ENCODE measurements at regions not wholly inside any gene's neighbourhood (a gene's known extent, or its start where the extent isn't known, plus 50 kb on each side); places are given as distances from the start of the nearest gene placed in this dataset.

DNA sequence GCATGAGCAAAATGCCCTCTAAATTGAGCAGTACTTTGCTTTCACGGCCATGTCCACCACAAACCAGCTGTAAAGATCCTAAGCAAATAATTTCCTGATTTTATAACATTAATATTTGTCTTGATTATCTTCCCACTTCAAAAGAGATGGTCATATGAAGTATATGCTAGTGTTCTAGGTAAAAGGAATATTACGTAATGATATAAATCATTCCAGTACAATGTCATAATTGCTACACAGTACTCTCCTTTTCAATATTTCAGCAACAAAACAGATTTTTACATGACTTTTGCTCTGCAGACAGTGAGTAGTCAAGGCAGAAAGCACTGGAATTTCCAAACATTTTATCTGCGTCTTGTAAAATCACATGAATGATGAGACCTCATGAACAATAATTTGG, 572.8 kb upstream of the FRG1 start:
- H3K27ac Mint-ChIP-seq, result no peak overlapping the region
- no peaks in the 10 kb centered on the region for H3K4me1 Mint-ChIP-seq (ENCODE audit: low read depth)
- H3K27me3 ChIP-seq (ENCODE audit: control insufficient read depth in 1 of 2, insufficient read depth in 2 of 2, low read length in 2 of 2), result no peaks in the 10 kb centered on the region
- ATAC-seq (ENCODE audit: poor library complexity), result no peak
- no peak overlapping the region for H3K4me3 Mint-ChIP-seq
- intact Hi-C loops (cut with DNase I, micrococcal nuclease), result no loop called here
- ChIA-PET CTCF (no interaction called here), POLR2A (no interaction called here)
- H3K4me1 ChIP-seq (ENCODE audit: insufficient read depth, low read length), result no peaks in the 10 kb centered on the region
- H3K9me3 ChIP-seq (ENCODE audit: control insufficient read depth in 1 of 2, insufficient read depth in 1 of 2, low read length in 2 of 2), result peaks cover 0 to 19% of the 10 kb centered on the region in 2 experiments
- TF ChIP-seq, protein P1, sequence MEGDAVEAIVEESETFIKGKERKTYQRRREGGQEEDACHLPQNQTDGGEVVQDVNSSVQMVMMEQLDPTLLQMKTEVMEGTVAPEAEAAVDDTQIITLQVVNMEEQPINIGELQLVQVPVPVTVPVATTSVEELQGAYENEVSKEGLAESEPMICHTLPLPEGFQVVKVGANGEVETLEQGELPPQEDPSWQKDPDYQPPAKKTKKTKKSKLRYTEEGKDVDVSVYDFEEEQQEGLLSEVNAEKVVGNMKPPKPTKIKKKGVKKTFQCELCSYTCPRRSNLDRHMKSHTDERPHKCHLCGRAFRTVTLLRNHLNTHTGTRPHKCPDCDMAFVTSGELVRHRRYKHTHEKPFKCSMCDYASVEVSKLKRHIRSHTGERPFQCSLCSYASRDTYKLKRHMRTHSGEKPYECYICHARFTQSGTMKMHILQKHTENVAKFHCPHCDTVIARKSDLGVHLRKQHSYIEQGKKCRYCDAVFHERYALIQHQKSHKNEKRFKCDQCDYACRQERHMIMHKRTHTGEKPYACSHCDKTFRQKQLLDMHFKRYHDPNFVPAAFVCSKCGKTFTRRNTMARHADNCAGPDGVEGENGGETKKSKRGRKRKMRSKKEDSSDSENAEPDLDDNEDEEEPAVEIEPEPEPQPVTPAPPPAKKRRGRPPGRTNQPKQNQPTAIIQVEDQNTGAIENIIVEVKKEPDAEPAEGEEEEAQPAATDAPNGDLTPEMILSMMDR (IDR thresholded peaks at IDR 0.05), result no peak
- no peak for DNase-seq
- H3K36me3 Mint-ChIP-seq (ENCODE audit: low read depth), result no peaks in the 10 kb centered on the region
- H3K4me3 ChIP-seq (ENCODE audit: low read length), result no peak overlapping the region
- no peaks in the 10 kb centered on the region for H3K36me3 ChIP-seq (ENCODE audit: insufficient read depth, low read length)
- H3K9me3 Mint-ChIP-seq, result no peaks in the 10 kb centered on the region
- no peak overlapping the region for H3K27ac ChIP-seq (ENCODE audit: low read depth in 1 of 2, low read length in 2 of 2)
- H3K27me3 Mint-ChIP-seq, result no peaks in the 10 kb centered on the region

DNA sequence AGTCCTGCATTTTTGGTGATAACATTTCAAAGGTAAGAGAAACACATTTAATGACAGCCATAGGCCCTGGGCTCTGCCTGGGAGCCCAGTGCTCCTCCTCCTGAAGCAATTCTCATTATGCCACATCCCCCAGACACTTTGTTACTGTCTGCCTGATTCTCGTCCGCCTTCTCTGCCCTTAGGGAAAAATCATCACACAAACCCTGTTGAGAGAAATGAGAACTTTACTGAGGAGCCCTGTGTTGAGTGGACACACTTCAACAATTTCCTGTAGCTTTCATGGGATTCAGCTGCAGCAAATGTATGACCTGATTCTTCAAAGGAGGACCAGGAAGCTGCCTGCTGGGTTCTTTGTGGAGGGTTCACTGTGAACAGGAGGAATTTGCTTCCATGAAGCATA, 566.5 kb upstream of the FRG1 start:
- DNase-seq (no peak), ATAC-seq (ENCODE audit: poor library complexity) (no peak)
- ChIA-PET CTCF (no interaction called here), POLR2A (no interaction called here)
- no peak overlapping the region for H3K27ac ChIP-seq (ENCODE audit: low read depth in 1 of 2, low read length in 2 of 2)
- peaks cover 0 to 11% of the 10 kb centered on the region in 2 experiments for H3K9me3 ChIP-seq (ENCODE audit: control insufficient read depth in 1 of 2, insufficient read depth in 1 of 2, low read length in 2 of 2)
- intact Hi-C loops (cut with DNase I, micrococcal nuclease), result no loop called here
- H3K27ac Mint-ChIP-seq, result no peak overlapping the region
- H3K36me3 ChIP-seq (ENCODE audit: insufficient read depth, low read length), result no peaks in the 10 kb centered on the region
- no peaks in the 10 kb centered on the region for H3K4me1 ChIP-seq (ENCODE audit: insufficient read depth, low read length)
- TF ChIP-seq, protein P1 (IDR thresholded peaks at IDR 0.05), result no peak
- peaks cover 6% of the 10 kb centered on the region for H3K9me3 Mint-ChIP-seq
- H3K4me1 Mint-ChIP-seq (ENCODE audit: low read depth), result no peaks in the 10 kb centered on the region
- H3K4me3 Mint-ChIP-seq, result no peak overlapping the region
- H3K36me3 Mint-ChIP-seq (ENCODE audit: low read depth), result no peaks in the 10 kb centered on the region
- H3K27me3 Mint-ChIP-seq, result no peaks in the 10 kb centered on the region
- H3K27me3 ChIP-seq (ENCODE audit: control insufficient read depth in 1 of 2, insufficient read depth in 2 of 2, low read length in 2 of 2), result no peaks in the 10 kb centered on the region
- no peak overlapping the region for H3K4me3 ChIP-seq (ENCODE audit: low read length)

DNA sequence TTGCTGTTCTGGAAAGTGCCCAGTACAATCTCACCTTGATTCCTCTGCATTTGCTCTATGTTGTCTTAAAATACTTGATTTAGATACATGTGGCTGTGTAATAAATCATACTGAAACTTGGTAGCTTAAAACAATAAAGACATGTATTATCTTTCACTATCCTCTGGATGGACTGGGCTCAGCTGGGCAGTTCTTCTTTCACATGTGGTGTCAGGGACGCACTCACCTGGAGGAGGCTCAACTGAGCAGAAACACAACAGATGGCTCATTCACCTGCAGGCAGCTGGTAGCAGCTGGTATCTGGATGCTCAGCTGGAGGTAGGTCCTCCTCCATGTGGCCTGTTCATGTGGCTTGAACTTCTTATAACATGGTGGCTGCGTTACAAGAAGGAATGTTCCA, 563.8 kb upstream of the FRG1 start:
- Histone ChIP-seq H3K36me3 (ENCODE audit: insufficient read depth, low read length) (no peaks in the 10 kb centered on the region), H3K27ac (ENCODE audit: low read depth in 1 of 2, low read length in 2 of 2) (no peak overlapping the region), H3K4me1 (ENCODE audit: insufficient read depth, low read length) (no peaks in the 10 kb centered on the region), H3K27me3 (ENCODE audit: control insufficient read depth in 1 of 2, insufficient read depth in 2 of 2, low read length in 2 of 2) (no peaks in the 10 kb centered on the region), H3K9me3 (ENCODE audit: control insufficient read depth in 1 of 2, insufficient read depth in 1 of 2, low read length in 2 of 2) (peaks cover 0 to 14% of the 10 kb centered on the region in 2 experiments), H3K4me3 (ENCODE audit: low read length) (no peak overlapping the region)
- ATAC-seq (ENCODE audit: poor library complexity), result no peak
- Mint-ChIP-seq H3K27me3 (no peaks in the 10 kb centered on the region), H3K36me3 (ENCODE audit: low read depth) (no peaks in the 10 kb centered on the region), H3K9me3 (peaks cover 6% of the 10 kb centered on the region), H3K4me1 (ENCODE audit: low read depth) (no peaks in the 10 kb centered on the region), H3K4me3 (no peak overlapping the region), H3K27ac (no peak overlapping the region)
- DNase-seq, result no peak
- ChIA-PET POLR2A (no interaction called here), CTCF (no interaction called here)
- intact Hi-C loops (cut with DNase I, micrococcal nuclease), result no loop called here
- TF ChIP-seq, protein P1 (IDR thresholded peaks at IDR 0.05), result no peak

All from CD4-positive, alpha-beta T cell (primary cell).